HFFc6 (cell line): ENCODE measurements at regions not wholly inside any gene's neighbourhood (a gene's known extent, or its start where the extent isn't known, plus 50 kb on each side); places are given as distances from the start of the nearest gene placed in this dataset.

Source experiments
- DNase-seq: peaks from one replicate; pipeline ENCODE4 v3.0.0-alpha.2; 2018
- H3K27ac Mint-ChIP-seq: 2 replicates; pipeline ENCODE4 v1.8.0; 2020; ENCODE audit warnings: mild to moderate bottlenecking, mixed read lengths
- H3K27me3 Mint-ChIP-seq: 2 replicates; pipeline ENCODE4 v1.8.0; 2021; ENCODE audit warnings: mild to moderate bottlenecking, moderate library complexity, mixed read lengths; ENCODE audit not compliant: insufficient read depth
- H3K36me3 Mint-ChIP-seq: 2 replicates; pipeline ENCODE4 v1.8.0; 2021; ENCODE audit warnings: low read depth, mixed read lengths
- H3K4me1 Mint-ChIP-seq: 2 replicates; pipeline ENCODE4 v1.8.0; 2020; ENCODE audit warnings: low read depth, mixed read lengths
- H3K4me3 Mint-ChIP-seq: 2 replicates; pipeline ENCODE4 v1.8.0; 2020; ENCODE audit warnings: mild to moderate bottlenecking, moderate library complexity, mixed read lengths
- H3K9me3 Mint-ChIP-seq: 2 replicates; pipeline ENCODE4 v1.8.0; 2020; ENCODE audit warnings: mild to moderate bottlenecking, mixed read lengths
- CTCF ChIP-seq: fragments of 200-600 bp; sonication (generic); IDR thresholded peaks from 2 replicates; pipeline ENCODE4 v1.5.0; 2021; ENCODE audit warnings: antibody characterized with exemption, mild to moderate bottlenecking

GRCh38 chr1:8109216-8109615 is 83.1 kb upstream of the ERRFI1 start:
- Mint-ChIP-seq H3K4me3 (no peak overlapping the region), H3K27ac (no peak overlapping the region), H3K27me3 (no peaks in the 10 kb centered on the region; the same call in 1 of the 2 replicates), H3K36me3 (peaks cover 5% of the 10 kb centered on the region; the same call in 1 of the 2 replicates), H3K4me1 (peaks cover 24% of the 10 kb centered on the region), H3K9me3 (no peaks in the 10 kb centered on the region)
- no peak for TF ChIP-seq CTCF
- DNase-seq, result no peak

GRCh38 chr1:8107897-8108296 is 81.8 kb upstream of the ERRFI1 start:
- DNase-seq, result no peak
- Mint-ChIP-seq H3K36me3 (peaks cover 5% of the 10 kb centered on the region; the same call in 1 of the 2 replicates), H3K27ac (no peak overlapping the region), H3K9me3 (no peaks in the 10 kb centered on the region), H3K4me1 (peaks cover 11% of the 10 kb centered on the region), H3K27me3 (no peaks in the 10 kb centered on the region; the same call in 1 of the 2 replicates), H3K4me3 (no peak overlapping the region)
- no peak for TF ChIP-seq CTCF

GRCh38 chr1:8104278-8105236 is 78.4 kb upstream of the ERRFI1 start:
- no peaks in the 10 kb centered on the region for H3K9me3 Mint-ChIP-seq
- TF ChIP-seq CTCF, result no peak

GRCh38 chr1:8097908-8098307 is 71.8 kb upstream of the ERRFI1 start:
- peaks cover 5% of the 10 kb centered on the region; the same call in 1 of the 2 replicates for H3K27me3 Mint-ChIP-seq
- TF ChIP-seq CTCF, result no peak
- H3K4me3 Mint-ChIP-seq, result peak overlapping the region; percentile 49

More at GRCh38 chr1:8104278-8105236, 78.4 kb upstream of the ERRFI1 start:
- DNase-seq, result no peak
- H3K27me3 Mint-ChIP-seq, result peaks cover 1% of the 10 kb centered on the region
- H3K4me1 Mint-ChIP-seq, result peaks cover 10% of the 10 kb centered on the region
- no peaks in the 10 kb centered on the region for H3K36me3 Mint-ChIP-seq
- H3K27ac Mint-ChIP-seq, result no peak overlapping the region
- H3K4me3 Mint-ChIP-seq, result no peak overlapping the region

GRCh38 chr1:8097077-8097799 is 71.1 kb upstream of the ERRFI1 start:
- DNase-seq, result peak; percentile 94
- peak overlapping the region; percentile 95 for H3K27ac Mint-ChIP-seq
- peak overlapping the region; percentile 71 for H3K4me3 Mint-ChIP-seq
- TF ChIP-seq CTCF, result no peak
- peaks cover 3% of the 10 kb centered on the region; the same call in 1 of the 2 replicates for H3K27me3 Mint-ChIP-seq
- peaks cover 8% of the 10 kb centered on the region for H3K36me3 Mint-ChIP-seq
- peaks cover 7% of the 10 kb centered on the region; the same call in 1 of the 2 replicates for H3K9me3 Mint-ChIP-seq
- H3K4me1 Mint-ChIP-seq, result peaks cover 61% of the 10 kb centered on the region

More at GRCh38 chr1:8097908-8098307, 71.8 kb upstream of the ERRFI1 start:
- Mint-ChIP-seq H3K27ac (peak overlapping the region; percentile 95), H3K9me3 (0 out of 2 replicates have a peak, but pooled peaks cover 4% of the 10 kb centered on the region), H3K4me1 (peaks cover 55% of the 10 kb centered on the region), H3K36me3 (peaks cover 4% of the 10 kb centered on the region)
- no peak for DNase-seq
